ENCODE measurements at regions not wholly inside any gene's neighbourhood (a gene's known extent, or its start where the extent isn't known, plus 50 kb on each side); places are given as distances from the start of the nearest gene placed in this dataset.

DNA sequence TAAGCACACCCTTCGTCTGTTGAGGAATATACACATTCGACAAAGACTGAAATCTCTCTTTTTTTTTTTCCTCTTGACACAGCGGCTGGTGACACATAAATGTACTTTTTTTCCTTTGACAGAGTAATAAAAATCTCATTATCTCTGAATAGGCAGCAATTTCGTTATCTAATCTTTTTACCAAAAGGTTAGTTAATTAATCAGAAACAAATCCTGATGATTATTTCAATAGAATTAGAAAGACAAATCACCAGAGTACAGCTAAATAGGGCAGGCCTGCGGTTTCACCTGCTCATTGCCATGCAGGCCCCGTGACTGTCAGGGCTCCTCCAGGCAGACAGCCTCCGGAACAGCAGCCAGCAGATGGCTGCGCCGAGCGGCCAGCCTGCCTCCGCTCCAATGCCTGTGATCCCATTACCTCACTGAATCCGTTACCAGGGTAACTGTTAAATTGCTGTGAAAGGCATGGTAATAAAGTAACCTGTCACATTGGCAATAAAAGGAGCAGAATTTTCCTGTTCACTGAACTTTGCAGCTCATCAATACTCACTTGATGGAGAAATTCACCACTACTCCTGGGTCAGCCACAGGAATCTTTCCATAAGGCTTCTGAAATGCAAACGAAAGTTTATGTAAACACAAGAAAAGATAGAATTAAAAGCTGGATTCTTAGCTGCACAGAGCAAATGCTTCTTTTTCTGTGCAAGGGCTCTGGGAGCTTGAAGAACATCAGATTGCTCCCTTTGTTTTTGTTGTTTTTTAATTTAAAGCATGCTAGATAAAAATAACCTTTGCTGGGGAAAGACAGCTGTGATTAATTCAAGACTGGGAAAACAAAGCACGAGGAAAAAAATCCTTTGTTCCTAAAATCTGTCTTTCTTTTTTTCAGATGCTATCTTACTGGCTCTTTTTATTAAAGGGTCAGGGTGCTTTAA lies 666.4 kb upstream of the ZNF608 start:
- Histone ChIP-seq H3F3A (ENCODE audit: low read length, unreplicated experiment) (no peaks in the 10 kb centered on the region), H2AFZ (ENCODE audit: low read length) (peak overlapping the region; percentile 46), H3K27ac (ENCODE audit: low read length) (0 out of 2 replicates have a peak overlapping the region, but pooled peaks have one; percentile 5), H3K9ac (ENCODE audit: low read length) (no peak overlapping the region), H3K79me2 (ENCODE audit: low read length) (no peaks in the 10 kb centered on the region), H4K20me1 (ENCODE audit: low read length) (no peaks in the 10 kb centered on the region), H3K27me3 (ENCODE audit: low read length) (no peaks in the 10 kb centered on the region), H3K4me2 (ENCODE audit: low read length) (peak overlapping the region; percentile 82), H3K36me3 (ENCODE audit: low read depth, low read length) (no peaks in the 10 kb centered on the region), H3K4me1 (ENCODE audit: insufficient read depth, low read length) (peaks cover 53% of the 10 kb centered on the region), H3K9me2 (replicated peaks; ENCODE audit: low read length) (no peaks in the 10 kb centered on the region), H3K4me3 (ENCODE audit: low read length) (peak overlapping the region; percentile 30; the same call in 1 of the 2 replicates), H3K9me3 (ENCODE audit: low read length) (no peaks in the 10 kb centered on the region)
- ATAC-seq = peak; percentile 51
- ChIA-PET CTCF (interaction anchor here (0.6 kb wide), 1 partner anchor 725 kb away, joined by 3 read pairs; no protein-coding TSS in a partner anchor), POLR2A (ENCODE audit: unreplicated experiment) (no interaction called here)
- TF ChIP-seq EZH2phosphoT487 (IDR thresholded peaks at IDR 0.05; ENCODE audit: borderline replicate concordance, low read length) (no peak), EZH2 (IDR thresholded peaks at IDR 0.05; ENCODE audit: low read length, unreplicated experiment) (no peak)
- TF ChIP-seq, protein P1, sequence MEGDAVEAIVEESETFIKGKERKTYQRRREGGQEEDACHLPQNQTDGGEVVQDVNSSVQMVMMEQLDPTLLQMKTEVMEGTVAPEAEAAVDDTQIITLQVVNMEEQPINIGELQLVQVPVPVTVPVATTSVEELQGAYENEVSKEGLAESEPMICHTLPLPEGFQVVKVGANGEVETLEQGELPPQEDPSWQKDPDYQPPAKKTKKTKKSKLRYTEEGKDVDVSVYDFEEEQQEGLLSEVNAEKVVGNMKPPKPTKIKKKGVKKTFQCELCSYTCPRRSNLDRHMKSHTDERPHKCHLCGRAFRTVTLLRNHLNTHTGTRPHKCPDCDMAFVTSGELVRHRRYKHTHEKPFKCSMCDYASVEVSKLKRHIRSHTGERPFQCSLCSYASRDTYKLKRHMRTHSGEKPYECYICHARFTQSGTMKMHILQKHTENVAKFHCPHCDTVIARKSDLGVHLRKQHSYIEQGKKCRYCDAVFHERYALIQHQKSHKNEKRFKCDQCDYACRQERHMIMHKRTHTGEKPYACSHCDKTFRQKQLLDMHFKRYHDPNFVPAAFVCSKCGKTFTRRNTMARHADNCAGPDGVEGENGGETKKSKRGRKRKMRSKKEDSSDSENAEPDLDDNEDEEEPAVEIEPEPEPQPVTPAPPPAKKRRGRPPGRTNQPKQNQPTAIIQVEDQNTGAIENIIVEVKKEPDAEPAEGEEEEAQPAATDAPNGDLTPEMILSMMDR (conservative IDR thresholded peaks at IDR 0.05; ENCODE audit: low read depth, low read length) = peak; percentile 50
- intact Hi-C loops (cut with micrococcal nuclease) = loop anchor here (1.0 to 5.0 kb wide), 4 partner anchors 72 to 924 kb away; no protein-coding TSS in a partner anchor
- BruUV-seq (replicated peaks) = no TSS peak
- peak; percentile 56 for DNase-seq

DNA sequence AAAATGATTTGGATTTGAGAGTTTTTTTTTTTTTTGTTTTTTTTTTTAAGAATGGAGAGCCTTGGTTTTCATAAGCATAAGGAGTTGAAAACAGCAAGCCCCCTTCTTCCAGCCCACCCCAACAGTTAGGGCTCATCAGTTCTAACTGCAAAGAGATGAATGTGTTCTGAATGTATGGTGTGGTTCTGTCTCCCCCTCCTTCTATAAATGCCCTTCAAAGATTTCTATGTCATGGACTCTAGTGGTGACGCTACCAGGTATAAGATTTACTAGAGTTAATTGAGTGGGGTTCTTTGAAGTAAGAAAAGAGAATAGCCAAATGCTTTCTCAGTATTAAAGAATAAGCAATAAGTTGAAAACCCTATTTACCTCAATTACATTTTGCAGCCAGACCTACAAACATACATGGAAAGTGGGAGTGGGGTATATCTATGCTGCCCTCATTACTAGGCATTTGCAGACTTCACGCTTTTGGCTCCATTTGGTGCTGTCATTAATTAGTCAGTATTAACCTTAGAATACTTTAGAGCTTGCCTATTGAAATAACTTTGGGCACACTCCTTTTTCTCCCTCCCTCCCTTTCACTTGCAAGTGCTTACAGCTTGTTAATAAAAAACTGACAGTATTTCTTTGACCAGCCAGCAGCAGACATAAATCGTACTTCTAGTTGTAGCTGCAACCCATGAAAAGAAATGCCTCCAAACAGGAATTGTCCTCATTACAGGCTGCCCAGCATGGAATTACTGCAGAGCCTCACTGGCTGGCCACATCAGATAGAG lies 667.2 kb upstream of the ZNF608 start:
- BruUV-seq (replicated peaks) = no TSS peak
- ChIA-PET CTCF (interaction anchor here (0.6 kb wide), 2 partner anchors 725 to 1145 kb away, joined by 3 to 5 read pairs; no protein-coding TSS in a partner anchor), POLR2A (ENCODE audit: unreplicated experiment) (no interaction called here)
- Histone ChIP-seq H4K20me1 (ENCODE audit: low read length) (no peaks in the 10 kb centered on the region), H3K4me1 (ENCODE audit: insufficient read depth, low read length) (peaks cover 45% of the 10 kb centered on the region), H3K36me3 (ENCODE audit: low read depth, low read length) (no peaks in the 10 kb centered on the region), H3K79me2 (ENCODE audit: low read length) (no peaks in the 10 kb centered on the region), H3K4me3 (ENCODE audit: low read length) (no peak overlapping the region), H3K27me3 (ENCODE audit: low read length) (no peaks in the 10 kb centered on the region), H3K9me2 (replicated peaks; ENCODE audit: low read length) (no peaks in the 10 kb centered on the region), H3F3A (ENCODE audit: low read length, unreplicated experiment) (no peaks in the 10 kb centered on the region), H3K4me2 (ENCODE audit: low read length) (no peak overlapping the region), H3K27ac (ENCODE audit: low read length) (no peak overlapping the region), H3K9me3 (ENCODE audit: low read length) (no peaks in the 10 kb centered on the region), H3K9ac (ENCODE audit: low read length) (no peak overlapping the region), H2AFZ (ENCODE audit: low read length) (no peak overlapping the region)
- no peak for ATAC-seq
- intact Hi-C loops (cut with micrococcal nuclease) = loop anchor here (5.0 kb wide), 3 partner anchors 424 to 924 kb away; no protein-coding TSS in a partner anchor
- TF ChIP-seq EZH2phosphoT487 (IDR thresholded peaks at IDR 0.05; ENCODE audit: borderline replicate concordance, low read length) (no peak), EZH2 (IDR thresholded peaks at IDR 0.05; ENCODE audit: low read length, unreplicated experiment) (no peak)
- TF ChIP-seq, protein P1 (conservative IDR thresholded peaks at IDR 0.05; ENCODE audit: low read depth, low read length) = no peak
- no peak for DNase-seq
